GM23338 (cell line): ENCODE measurements at regions not wholly inside any gene's neighbourhood (a gene's known extent, or its start where the extent isn't known, plus 50 kb on each side); places are given as distances from the start of the nearest gene placed in this dataset.

Experiments used
- ATAC-seq: fragments of 200-7000 bp; cut with Tn5 transposase; 3 replicates; pipeline ENCODE4 v1.9.1; 2020
- DNase-seq: peaks from one replicate; pipeline ENCODE4 v3.0.0-alpha.2; 2015; ENCODE audit warnings: low spot score
- H2AFZ ChIP-seq: fragments of 200-600 bp; sonication (generic); 2 replicates; pipeline ENCODE4 v1.8.0; 2016; ENCODE audit warnings: antibody characterized with exemption, mild to moderate bottlenecking, moderate library complexity
- H3F3A ChIP-seq: fragments of 200-600 bp; sonication (generic); replicated peaks from 2 replicates; pipeline ENCODE4 v1.8.0; 2017; ENCODE audit warnings: antibody characterized with exemption, mixed run types, low read depth
- H3K27ac ChIP-seq: fragments of 200-600 bp; sonication (generic); 2 replicates; pipeline ENCODE4 v1.6.1; 2016; ENCODE audit warnings: low read depth
- H3K27me3 ChIP-seq: fragments of 200-600 bp; sonication (generic); 2 replicates; pipeline ENCODE4 v1.8.0; 2016; ENCODE audit warnings: mild to moderate bottlenecking, mixed run types, moderate library complexity; ENCODE audit not compliant: insufficient read depth
- H3K36me3 ChIP-seq: fragments of 200-600 bp; sonication (generic); 2 replicates; pipeline ENCODE4 v1.8.0; 2016; ENCODE audit warnings: mild to moderate bottlenecking; ENCODE audit not compliant: insufficient read depth
- H3K4me1 ChIP-seq: fragments of 200-600 bp; sonication (generic); 2 replicates; pipeline ENCODE4 v1.8.0; 2016; ENCODE audit warnings: mild to moderate bottlenecking, moderate library complexity; ENCODE audit not compliant: insufficient read depth
- H3K4me2 ChIP-seq: fragments of 200-600 bp; sonication (generic); 2 replicates; pipeline ENCODE4 v1.7.1; 2017; ENCODE audit warnings: mixed run types
- H3K4me3 ChIP-seq: fragments of 200-600 bp; sonication (generic); 2 replicates; pipeline ENCODE4 v1.6.1; 2016; ENCODE audit warnings: mixed run types
- H3K79me2 ChIP-seq: fragments of 200-600 bp; sonication (generic); replicated peaks from 2 replicates; pipeline ENCODE4 v1.8.0; 2017; ENCODE audit warnings: mild to moderate bottlenecking; ENCODE audit not compliant: insufficient read depth
- H3K9me2 ChIP-seq: fragments of 200-600 bp; sonication (generic); 2 replicates; pipeline ENCODE4 v1.8.0; 2017; ENCODE audit not compliant: insufficient read depth
- H4K20me1 ChIP-seq: fragments of 200-600 bp; sonication (generic); replicated peaks from 2 replicates; pipeline ENCODE4 v1.8.0; 2017; ENCODE audit warnings: mild to moderate bottlenecking; ENCODE audit not compliant: insufficient read depth
- H3K27ac Mint-ChIP-seq: 2 replicates; pipeline ENCODE4 v1.8.0; 2020; ENCODE audit warnings: inconsistent platforms, mild to moderate bottlenecking, moderate library complexity, mixed read lengths
- H3K27me3 Mint-ChIP-seq: 3 replicates; pipeline ENCODE4 v1.8.0; 2022; ENCODE audit warnings: low read depth, mild to moderate bottlenecking, moderate library complexity, mixed read lengths, inconsistent platforms; ENCODE audit not compliant: insufficient read depth, poor library complexity
- H3K36me3 Mint-ChIP-seq: 3 replicates; pipeline ENCODE4 v1.8.0; 2021; ENCODE audit warnings: low read depth, mild to moderate bottlenecking, inconsistent platforms, moderate library complexity, mixed read lengths
- H3K4me1 Mint-ChIP-seq: 3 replicates; pipeline ENCODE4 v1.8.0; 2020; ENCODE audit warnings: mild to moderate bottlenecking, inconsistent platforms, mixed read lengths
- H3K4me3 Mint-ChIP-seq: 3 replicates; pipeline ENCODE4 v1.8.0; 2021; ENCODE audit warnings: moderate library complexity, mild to moderate bottlenecking, inconsistent platforms, mixed read lengths
- H3K9me3 Mint-ChIP-seq: 3 replicates; pipeline ENCODE4 v1.8.0; 2020; ENCODE audit warnings: moderate library complexity, mild to moderate bottlenecking, inconsistent platforms, mixed read lengths
- CREB1 ChIP-seq: fragments of 250-450 bp; sonication (Bioruptor Pico); IDR thresholded peaks from 2 replicates; pipeline ENCODE4 v1.5.0; 2020; ENCODE audit warnings: low read depth, mild to moderate bottlenecking, moderate library complexity
- CTCF ChIP-seq, 2 experiments: fragments of 200-600 bp in 1 of 2; sonication (generic) in 1 of 2; conservative IDR thresholded peaks; 2 replicates each; pipeline versions ENCODE4 v1.5.1 to v1.6.1; 2016 to 2017; ENCODE audit warnings: antibody characterized with exemption in 2 of 2, low read depth in 2 of 2, mild to moderate bottlenecking in 2 of 2, moderate library complexity in 1 of 2
- ETS1 ChIP-seq: IDR thresholded peaks from 2 replicates; pipeline ENCODE4 v1.6.1; 2016; ENCODE audit warnings: antibody characterized with exemption
- EZH2 ChIP-seq: fragments of 200-600 bp; sonication (generic); IDR thresholded peaks from one replicate; pipeline ENCODE4 v1.8.0; 2017; ENCODE audit warnings: antibody characterized with exemption, mild to moderate bottlenecking, low read depth; ENCODE audit not compliant: unreplicated experiment
- EZH2phosphoT487 ChIP-seq: fragments of 200-600 bp; sonication (generic); IDR thresholded peaks from one replicate; pipeline ENCODE4 v1.8.1; 2018; ENCODE audit warnings: antibody characterized with exemption; ENCODE audit not compliant: unreplicated experiment
- JUNB ChIP-seq: IDR thresholded peaks from one replicate; pipeline ENCODE4 v1.6.1; 2016; ENCODE audit warnings: antibody characterized with exemption; ENCODE audit not compliant: unreplicated experiment
- NANOG ChIP-seq: IDR thresholded peaks from 2 replicates; pipeline ENCODE4 v1.6.1; 2016; ENCODE audit warnings: antibody characterized with exemption, borderline replicate concordance
- POLR2AphosphoS5 ChIP-seq: IDR thresholded peaks from 2 replicates; pipeline ENCODE4 v1.6.1; 2016; ENCODE audit warnings: antibody characterized with exemption, low read depth
- REST ChIP-seq: IDR thresholded peaks from one replicate; pipeline ENCODE4 v1.6.1; 2018; ENCODE audit warnings: antibody characterized with exemption; ENCODE audit not compliant: unreplicated experiment
- STAT1 ChIP-seq: IDR thresholded peaks from one replicate; pipeline ENCODE4 v1.6.1; 2016; ENCODE audit warnings: antibody characterized with exemption; ENCODE audit not compliant: unreplicated experiment
- ZNF114 ChIP-seq: fragments of 250-450 bp; sonication (Bioruptor Pico); IDR thresholded peaks from 2 replicates; pipeline ENCODE4 v1.5.0; 2020; ENCODE audit warnings: mild to moderate bottlenecking, moderate library complexity
- ZNF331 ChIP-seq: fragments of 250-450 bp; sonication (Bioruptor Pico); IDR thresholded peaks from 2 replicates; pipeline ENCODE4 v1.5.0; 2020; ENCODE audit warnings: low read depth, mild to moderate bottlenecking, moderate library complexity
- TF ChIP-seq, protein P1 (sequence below): fragments of 250-450 bp; sonication (Bioruptor Pico); IDR thresholded peaks from 2 replicates; pipeline ENCODE4 v1.5.0; 2020; ENCODE audit warnings: mild to moderate bottlenecking, moderate library complexity

GRCh38 chr2:185578322-185578721, 160.3 kb upstream of the FSIP2 start:
- peaks cover 8% of the 10 kb centered on the region; the same call in 2 of the 3 replicates for H3K4me1 Mint-ChIP-seq
- no peak overlapping the region for H3K4me3 Mint-ChIP-seq
- peaks cover 8% of the 10 kb centered on the region; the same call in 1 of the 2 replicates for H3K9me2 ChIP-seq
- ATAC-seq = no peak
- H3K36me3 ChIP-seq = no peaks in the 10 kb centered on the region
- H3K4me2 ChIP-seq = no peak overlapping the region
- no peaks in the 10 kb centered on the region for H4K20me1 ChIP-seq
- no peaks in the 10 kb centered on the region for H3K27me3 Mint-ChIP-seq
- H3K27me3 ChIP-seq = no peaks in the 10 kb centered on the region
- H3K27ac Mint-ChIP-seq = no peak overlapping the region
- no peak overlapping the region for H3K27ac ChIP-seq
- TF ChIP-seq, protein P1, sequence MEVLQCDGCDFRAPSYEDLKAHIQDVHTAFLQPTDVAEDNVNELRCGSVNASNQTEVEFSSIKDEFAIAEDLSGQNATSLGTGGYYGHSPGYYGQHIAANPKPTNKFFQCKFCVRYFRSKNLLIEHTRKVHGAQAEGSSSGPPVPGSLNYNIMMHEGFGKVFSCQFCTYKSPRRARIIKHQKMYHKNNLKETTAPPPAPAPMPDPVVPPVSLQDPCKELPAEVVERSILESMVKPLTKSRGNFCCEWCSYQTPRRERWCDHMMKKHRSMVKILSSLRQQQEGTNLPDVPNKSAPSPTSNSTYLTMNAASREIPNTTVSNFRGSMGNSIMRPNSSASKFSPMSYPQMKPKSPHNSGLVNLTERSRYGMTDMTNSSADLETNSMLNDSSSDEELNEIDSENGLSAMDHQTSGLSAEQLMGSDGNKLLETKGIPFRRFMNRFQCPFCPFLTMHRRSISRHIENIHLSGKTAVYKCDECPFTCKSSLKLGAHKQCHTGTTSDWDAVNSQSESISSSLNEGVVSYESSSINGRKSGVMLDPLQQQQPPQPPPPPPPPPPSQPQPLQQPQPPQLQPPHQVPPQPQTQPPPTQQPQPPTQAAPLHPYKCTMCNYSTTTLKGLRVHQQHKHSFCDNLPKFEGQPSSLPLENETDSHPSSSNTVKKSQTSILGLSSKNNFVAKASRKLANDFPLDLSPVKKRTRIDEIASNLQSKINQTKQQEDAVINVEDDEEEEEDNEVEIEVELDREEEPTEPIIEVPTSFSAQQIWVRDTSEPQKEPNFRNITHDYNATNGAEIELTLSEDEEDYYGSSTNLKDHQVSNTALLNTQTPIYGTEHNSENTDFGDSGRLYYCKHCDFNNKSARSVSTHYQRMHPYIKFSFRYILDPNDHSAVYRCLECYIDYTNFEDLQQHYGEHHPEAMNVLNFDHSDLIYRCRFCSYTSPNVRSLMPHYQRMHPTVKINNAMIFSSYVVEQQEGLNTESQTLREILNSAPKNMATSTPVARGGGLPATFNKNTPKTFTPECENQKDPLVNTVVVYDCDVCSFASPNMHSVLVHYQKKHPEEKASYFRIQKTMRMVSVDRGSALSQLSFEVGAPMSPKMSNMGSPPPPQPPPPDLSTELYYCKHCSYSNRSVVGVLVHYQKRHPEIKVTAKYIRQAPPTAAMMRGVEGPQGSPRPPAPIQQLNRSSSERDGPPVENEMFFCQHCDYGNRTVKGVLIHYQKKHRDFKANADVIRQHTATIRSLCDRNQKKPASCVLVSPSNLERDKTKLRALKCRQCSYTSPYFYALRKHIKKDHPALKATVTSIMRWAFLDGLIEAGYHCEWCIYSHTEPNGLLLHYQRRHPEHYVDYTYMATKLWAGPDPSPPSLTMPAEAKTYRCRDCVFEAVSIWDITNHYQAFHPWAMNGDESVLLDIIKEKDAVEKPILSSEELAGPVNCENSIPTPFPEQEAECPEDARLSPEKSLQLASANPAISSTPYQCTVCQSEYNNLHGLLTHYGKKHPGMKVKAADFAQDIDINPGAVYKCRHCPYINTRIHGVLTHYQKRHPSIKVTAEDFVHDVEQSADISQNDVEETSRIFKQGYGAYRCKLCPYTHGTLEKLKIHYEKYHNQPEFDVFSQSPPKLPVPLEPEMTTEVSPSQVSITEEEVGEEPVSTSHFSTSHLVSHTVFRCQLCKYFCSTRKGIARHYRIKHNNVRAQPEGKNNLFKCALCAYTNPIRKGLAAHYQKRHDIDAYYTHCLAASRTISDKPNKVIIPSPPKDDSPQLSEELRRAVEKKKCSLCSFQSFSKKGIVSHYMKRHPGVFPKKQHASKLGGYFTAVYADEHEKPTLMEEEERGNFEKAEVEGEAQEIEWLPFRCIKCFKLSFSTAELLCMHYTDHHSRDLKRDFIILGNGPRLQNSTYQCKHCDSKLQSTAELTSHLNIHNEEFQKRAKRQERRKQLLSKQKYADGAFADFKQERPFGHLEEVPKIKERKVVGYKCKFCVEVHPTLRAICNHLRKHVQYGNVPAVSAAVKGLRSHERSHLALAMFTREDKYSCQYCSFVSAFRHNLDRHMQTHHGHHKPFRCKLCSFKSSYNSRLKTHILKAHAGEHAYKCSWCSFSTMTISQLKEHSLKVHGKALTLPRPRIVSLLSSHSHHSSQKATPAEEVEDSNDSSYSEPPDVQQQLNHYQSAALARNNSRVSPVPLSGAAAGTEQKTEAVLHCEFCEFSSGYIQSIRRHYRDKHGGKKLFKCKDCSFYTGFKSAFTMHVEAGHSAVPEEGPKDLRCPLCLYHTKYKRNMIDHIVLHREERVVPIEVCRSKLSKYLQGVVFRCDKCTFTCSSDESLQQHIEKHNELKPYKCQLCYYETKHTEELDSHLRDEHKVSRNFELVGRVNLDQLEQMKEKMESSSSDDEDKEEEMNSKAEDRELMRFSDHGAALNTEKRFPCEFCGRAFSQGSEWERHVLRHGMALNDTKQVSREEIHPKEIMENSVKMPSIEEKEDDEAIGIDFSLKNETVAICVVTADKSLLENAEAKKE (CRISPR knock-in tag) = no peak
- TF ChIP-seq NANOG = no peak
- TF ChIP-seq JUNB = no peak
- TF ChIP-seq REST = no peak
- TF ChIP-seq ZNF114 (CRISPR knock-in tag) = no peak
- TF ChIP-seq CTCF (conservative IDR thresholded peaks at IDR 0.05; ENCODE audit: low read depth in 2 of 2) = no peak
- no peak for TF ChIP-seq EZH2phosphoT487
- no peak for TF ChIP-seq EZH2
- no peak for TF ChIP-seq ETS1
- no peak for TF ChIP-seq CREB1
- TF ChIP-seq STAT1 = no peak
- TF ChIP-seq ZNF331 (CRISPR knock-in tag) = no peak
- no peak for TF ChIP-seq POLR2AphosphoS5
- no peak overlapping the region for H2AFZ ChIP-seq
- no peak overlapping the region for H3K4me3 ChIP-seq
- H3K36me3 Mint-ChIP-seq = peaks cover 7% of the 10 kb centered on the region; the same call in 2 of the 3 replicates
- H3F3A ChIP-seq = no peaks in the 10 kb centered on the region
- DNase-seq = no peak
- peaks cover 15% of the 10 kb centered on the region; the same call in 1 of the 2 replicates for H3K4me1 ChIP-seq
- H3K79me2 ChIP-seq = no peaks in the 10 kb centered on the region
- peaks cover 6% of the 10 kb centered on the region; the same call in 2 of the 3 replicates for H3K9me3 Mint-ChIP-seq
